ENCODE measurements at regions not wholly inside any gene's neighbourhood (a gene's known extent, or its start where the extent isn't known, plus 50 kb on each side); places are given as distances from the start of the nearest gene placed in this dataset.

GRCh38 chr10:131014271-131014670 is 297.2 kb downstream of the TCERG1L start:
- Histone ChIP-seq H3K27me3 (ENCODE audit: insufficient read depth, low read length) (0 out of 2 replicates have a peak, but pooled peaks cover 4% of the 10 kb centered on the region), H3K4me2 (ENCODE audit: low read length) (no peak overlapping the region), H3K4me1 (ENCODE audit: insufficient read depth, low read length, severe bottlenecking) (no peaks in the 10 kb centered on the region), H3K79me2 (ENCODE audit: insufficient read depth, low read length) (no peaks in the 10 kb centered on the region), H3K9me2 (ENCODE audit: low read depth, low read length) (no peaks in the 10 kb centered on the region), H3K27ac (ENCODE audit: low read depth, low read length, poor library complexity, severe bottlenecking) (no peak overlapping the region), H4K20me1 (ENCODE audit: insufficient read depth, low read length) (no peaks in the 10 kb centered on the region), H3K9me3 (ENCODE audit: low read length) (no peaks in the 10 kb centered on the region), H3K4me3 (ENCODE audit: low read depth, low read length, poor library complexity, severe bottlenecking) (no peak overlapping the region), H3F3A (ENCODE audit: insufficient read depth, low read length) (no peaks in the 10 kb centered on the region), H3K9ac (ENCODE audit: low read length) (no peak overlapping the region), H2AFZ (ENCODE audit: low read length) (no peak overlapping the region), H3K36me3 (ENCODE audit: insufficient read depth, low read length) (no peaks in the 10 kb centered on the region)
- TF ChIP-seq, protein P1, sequence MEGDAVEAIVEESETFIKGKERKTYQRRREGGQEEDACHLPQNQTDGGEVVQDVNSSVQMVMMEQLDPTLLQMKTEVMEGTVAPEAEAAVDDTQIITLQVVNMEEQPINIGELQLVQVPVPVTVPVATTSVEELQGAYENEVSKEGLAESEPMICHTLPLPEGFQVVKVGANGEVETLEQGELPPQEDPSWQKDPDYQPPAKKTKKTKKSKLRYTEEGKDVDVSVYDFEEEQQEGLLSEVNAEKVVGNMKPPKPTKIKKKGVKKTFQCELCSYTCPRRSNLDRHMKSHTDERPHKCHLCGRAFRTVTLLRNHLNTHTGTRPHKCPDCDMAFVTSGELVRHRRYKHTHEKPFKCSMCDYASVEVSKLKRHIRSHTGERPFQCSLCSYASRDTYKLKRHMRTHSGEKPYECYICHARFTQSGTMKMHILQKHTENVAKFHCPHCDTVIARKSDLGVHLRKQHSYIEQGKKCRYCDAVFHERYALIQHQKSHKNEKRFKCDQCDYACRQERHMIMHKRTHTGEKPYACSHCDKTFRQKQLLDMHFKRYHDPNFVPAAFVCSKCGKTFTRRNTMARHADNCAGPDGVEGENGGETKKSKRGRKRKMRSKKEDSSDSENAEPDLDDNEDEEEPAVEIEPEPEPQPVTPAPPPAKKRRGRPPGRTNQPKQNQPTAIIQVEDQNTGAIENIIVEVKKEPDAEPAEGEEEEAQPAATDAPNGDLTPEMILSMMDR (IDR thresholded peaks at IDR 0.05; ENCODE audit: low read length): no peak
- TF ChIP-seq EZH2 (IDR thresholded peaks at IDR 0.05; ENCODE audit: borderline replicate concordance, low read length): no peak

- Histone ChIP-seq H3K4me2 (ENCODE audit: low read length) (no peak overlapping the region), H3K27ac (ENCODE audit: low read depth, low read length, poor library complexity, severe bottlenecking) (no peak overlapping the region), H3K9me3 (ENCODE audit: low read length) (no peaks in the 10 kb centered on the region), H3K27me3 (ENCODE audit: insufficient read depth, low read length) (0 out of 2 replicates have a peak, but pooled peaks cover 4% of the 10 kb centered on the region), H3K36me3 (ENCODE audit: insufficient read depth, low read length) (no peaks in the 10 kb centered on the region), H3F3A (ENCODE audit: insufficient read depth, low read length) (no peaks in the 10 kb centered on the region), H3K79me2 (ENCODE audit: insufficient read depth, low read length) (no peaks in the 10 kb centered on the region), H3K9ac (ENCODE audit: low read length) (no peak overlapping the region), H3K9me2 (ENCODE audit: low read depth, low read length) (no peaks in the 10 kb centered on the region), H2AFZ (ENCODE audit: low read length) (no peak overlapping the region), H3K4me3 (ENCODE audit: low read depth, low read length, poor library complexity, severe bottlenecking) (no peak overlapping the region), H3K4me1 (ENCODE audit: insufficient read depth, low read length, severe bottlenecking) (no peaks in the 10 kb centered on the region), H4K20me1 (ENCODE audit: insufficient read depth, low read length) (no peaks in the 10 kb centered on the region)
- TF ChIP-seq, protein P1 (IDR thresholded peaks at IDR 0.05; ENCODE audit: low read length): no peak
- no peak for TF ChIP-seq EZH2 (IDR thresholded peaks at IDR 0.05; ENCODE audit: borderline replicate concordance, low read length)
Observed at GRCh38 chr10:131015271-131015670, 296.2 kb downstream of the TCERG1L start.

DNA sequence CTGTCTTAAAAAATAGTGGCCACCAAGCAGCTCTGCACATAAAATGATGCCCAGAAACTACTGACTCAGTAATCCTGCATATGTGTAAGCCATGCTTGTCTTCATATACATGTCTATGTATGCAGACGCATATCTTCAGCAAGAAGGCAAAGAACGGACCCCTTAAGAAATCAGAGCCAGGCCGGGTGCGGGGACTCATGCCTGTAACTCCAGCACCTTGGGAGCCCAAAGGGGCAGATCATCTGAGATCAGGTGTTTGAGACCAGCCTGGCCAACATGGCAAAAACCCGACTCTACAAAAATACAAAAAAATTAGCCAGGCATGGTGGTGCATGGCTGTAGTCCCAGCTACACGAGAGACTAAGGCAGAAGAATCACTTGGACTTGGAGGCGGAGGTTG is 295.0 kb downstream of the TCERG1L start:
- Histone ChIP-seq H3K27ac (ENCODE audit: low read depth, low read length, poor library complexity, severe bottlenecking) (no peak overlapping the region), H3K79me2 (ENCODE audit: insufficient read depth, low read length) (no peaks in the 10 kb centered on the region)

More for the DNA sequence above, 295.0 kb downstream of the TCERG1L start:
- Histone ChIP-seq H3K4me2 (ENCODE audit: low read length) (no peak overlapping the region), H4K20me1 (ENCODE audit: insufficient read depth, low read length) (no peaks in the 10 kb centered on the region), H3K27me3 (ENCODE audit: insufficient read depth, low read length) (0 out of 2 replicates have a peak, but pooled peaks cover 4% of the 10 kb centered on the region), H3K36me3 (ENCODE audit: insufficient read depth, low read length) (no peaks in the 10 kb centered on the region), H3K4me3 (ENCODE audit: low read depth, low read length, poor library complexity, severe bottlenecking) (no peak overlapping the region), H3K9me3 (ENCODE audit: low read length) (no peaks in the 10 kb centered on the region), H3K9ac (ENCODE audit: low read length) (no peak overlapping the region), H2AFZ (ENCODE audit: low read length) (no peak overlapping the region), H3K4me1 (ENCODE audit: insufficient read depth, low read length, severe bottlenecking) (no peaks in the 10 kb centered on the region), H3F3A (ENCODE audit: insufficient read depth, low read length) (no peaks in the 10 kb centered on the region), H3K9me2 (ENCODE audit: low read depth, low read length) (no peaks in the 10 kb centered on the region)
- TF ChIP-seq, protein P1 (IDR thresholded peaks at IDR 0.05; ENCODE audit: low read length): no peak
